IMR-90 (cell line): ENCODE measurements at regions not wholly inside any gene's neighbourhood (a gene's known extent, or its start where the extent isn't known, plus 50 kb on each side); places are given as distances from the start of the nearest gene placed in this dataset.

ENCODE experiments used
- ATAC-seq: fragments of 200-7000 bp; cut with Tn5 transposase; 2 replicates; pipeline ENCODE4 v1.9.1; 2020; ENCODE audit warnings: low read depth, mild to moderate bottlenecking, moderate library complexity
- BruUV-seq: library from RNA; stranded (reverse); fragments of 400-500 nt; replicated peaks from 2 replicates; lab custom pipeline; 2021; lab: Mats Ljungman, UMichigan
- CTCF ChIA-PET: fragments of 300-600 bp; formaldehyde crosslinking; extraction: SDS; loops from one replicate; lab custom pipeline; 2021; ENCODE audit warnings: antibody characterized with exemption; lab: Yijun Ruan, JAX
- POLR2A ChIA-PET: fragments of 300-600 bp; sonication (Branson Sonifier 250); formaldehyde crosslinking; loops from one replicate; lab custom pipeline; 2022; ENCODE audit warnings: antibody characterized with exemption; ENCODE audit not compliant: unreplicated experiment; lab: Charles Lee
- DNase-seq: peaks from one replicate; pipeline ENCODE4 v3.0.0; 2013
- H2AFZ ChIP-seq: replicated peaks from 2 replicates; pipeline ENCODE3; 2013; ENCODE audit warnings: low read length, mild to moderate bottlenecking; ENCODE audit not compliant: poor library complexity
- H2AK5ac ChIP-seq: 2 replicates; pipeline ENCODE4 v1.6.1; 2013; ENCODE audit warnings: low read depth, low read length, inconsistent platforms
- H2AK9ac ChIP-seq: replicated peaks from 2 replicates; pipeline ENCODE3; 2013; ENCODE audit warnings: mild to moderate bottlenecking, low read depth, low read length, moderate library complexity; ENCODE audit not compliant: poor library complexity
- H2BK120ac ChIP-seq: 2 replicates; pipeline ENCODE4 v1.6.1; 2013; ENCODE audit warnings: low read depth, low read length, inconsistent platforms
- H2BK15ac ChIP-seq: 3 replicates; pipeline ENCODE4 v1.6.1; 2013; ENCODE audit warnings: low read depth, low read length, inconsistent platforms
- H2BK20ac ChIP-seq: 2 replicates; pipeline ENCODE4 v1.6.1; 2013; ENCODE audit warnings: low read depth, mild to moderate bottlenecking, inconsistent platforms, low read length, moderate library complexity
- H2BK5ac ChIP-seq: 2 replicates; pipeline ENCODE4 v1.6.1; 2013; ENCODE audit warnings: mild to moderate bottlenecking, low read depth, low read length, inconsistent platforms; ENCODE audit not compliant: poor library complexity, severe bottlenecking
- H3K14ac ChIP-seq: replicated peaks from 2 replicates; pipeline ENCODE4 v1.6.1; 2013; ENCODE audit warnings: low read depth, low read length, inconsistent platforms
- H3K18ac ChIP-seq: 2 replicates; pipeline ENCODE4 v1.6.1; 2013; ENCODE audit warnings: low read depth, low read length, control low read depth
- H3K23ac ChIP-seq: 2 replicates; pipeline ENCODE4 v1.6.1; 2013; ENCODE audit warnings: low read depth, low read length, inconsistent platforms
- H3K27ac ChIP-seq: 2 replicates; pipeline ENCODE4 v1.5.1; 2013; ENCODE audit warnings: mild to moderate bottlenecking, control low read depth, low read length; ENCODE audit not compliant: insufficient read depth
- H3K27me3 ChIP-seq: 2 replicates; pipeline ENCODE4 v1.6.1; 2013; ENCODE audit warnings: low read length; ENCODE audit not compliant: control insufficient read depth, insufficient read depth
- H3K36me3 ChIP-seq: 2 replicates; pipeline ENCODE4 v1.6.1; 2013; ENCODE audit warnings: low read length, mixed read lengths; ENCODE audit not compliant: control insufficient read depth, insufficient read depth
- H3K4ac ChIP-seq: 2 replicates; pipeline ENCODE4 v1.6.1; 2013; ENCODE audit warnings: low read depth, low read length, inconsistent platforms
- H3K4me1 ChIP-seq: 2 replicates; pipeline ENCODE4 v1.6.1; 2013; ENCODE audit warnings: low read length, mixed read lengths; ENCODE audit not compliant: control insufficient read depth, insufficient read depth
- H3K4me2 ChIP-seq: 2 replicates; pipeline ENCODE4 v1.6.1; 2013; ENCODE audit warnings: low read depth, mild to moderate bottlenecking, control low read depth, low read length, moderate library complexity
- H3K4me3 ChIP-seq: 2 replicates; pipeline ENCODE4 v1.5.1; 2013; ENCODE audit warnings: low read depth, mild to moderate bottlenecking, control low read depth, low read length, moderate library complexity; ENCODE audit not compliant: insufficient read depth
- H3K56ac ChIP-seq: 2 replicates; pipeline ENCODE4 v1.6.1; 2013; ENCODE audit warnings: low read length, inconsistent platforms; ENCODE audit not compliant: insufficient read depth; ENCODE audit errors: extremely low read depth
- H3K79me1 ChIP-seq, 2 experiments: 2 replicates each; pipeline ENCODE4 v1.6.1; 2013; ENCODE audit warnings: low read length in 2 of 2, inconsistent platforms in 1 of 2, low read depth in 1 of 2
- H3K9ac ChIP-seq: 2 replicates; pipeline ENCODE4 v1.6.1; 2013; ENCODE audit warnings: low read depth, low read length, control low read depth
- H3K9me1 ChIP-seq: 2 replicates; pipeline ENCODE4 v1.6.1; 2013; ENCODE audit warnings: low read length, inconsistent platforms; ENCODE audit not compliant: insufficient read depth
- H3K9me3 ChIP-seq: 2 replicates; pipeline ENCODE4 v1.6.1; 2013; ENCODE audit warnings: low read length; ENCODE audit not compliant: control insufficient read depth, insufficient read depth
- H4K20me1 ChIP-seq: 2 replicates; pipeline ENCODE4 v1.6.1; 2013; ENCODE audit warnings: low read length, inconsistent platforms; ENCODE audit not compliant: insufficient read depth
- H4K5ac ChIP-seq: 2 replicates; pipeline ENCODE4 v1.6.1; 2013; ENCODE audit warnings: mild to moderate bottlenecking, low read depth, low read length, control low read depth
- H4K8ac ChIP-seq, 2 experiments: 2 replicates each; pipeline ENCODE4 v1.6.1; 2013; ENCODE audit warnings: low read depth in 2 of 2, low read length in 2 of 2, control low read depth in 1 of 2, inconsistent platforms in 1 of 2
- H4K91ac ChIP-seq: 2 replicates; pipeline ENCODE4 v1.6.1; 2013; ENCODE audit warnings: low read depth, low read length, inconsistent platforms; ENCODE audit not compliant: insufficient read depth
- MAFK ChIP-seq: IDR thresholded peaks from 2 replicates; pipeline ENCODE4 v1.6.1; 2012; ENCODE audit warnings: low read depth, low read length, improper control_type of control experiment
- NFE2L2 ChIP-seq: fragments of 150-350 bp; IDR thresholded peaks from 2 replicates; pipeline ENCODE4 v1.6.1; 2016; ENCODE audit warnings: low read depth, mild to moderate bottlenecking, low read length
- SMC3 ChIP-seq: fragments of 150-350 bp; IDR thresholded peaks from 2 replicates; pipeline ENCODE4 v1.6.1; 2016; ENCODE audit warnings: low read depth, mild to moderate bottlenecking, antibody characterized with exemption, low read length, moderate library complexity
- WGBS, 2 experiments: methylation state at CpG; one replicate each; pipeline versions ENCODE4 v1.1.5 to v1.1.7; 2013; ENCODE audit warnings: missing lambda C conversion rate in 2 of 2; ENCODE audit not compliant: insufficient read length in 1 of 2; ENCODE audit errors: extremely low coverage in 2 of 2; 5-methylcytosine and 5-hydroxymethylcytosine counted together
- dilution Hi-C: fragments of 300-500 bp; cut with HindIII; formaldehyde crosslinking; loops from one replicate; pipeline ENCODE4 v1.14.3; 2018; ENCODE audit warnings: low sequenced_read_pairs; ENCODE audit not compliant: unreplicated experiment
- in situ Hi-C: fragments of 300-500 bp; cut with MboI; formaldehyde crosslinking; loops from 3 replicates; pipeline ENCODE4 v1.14.3; 2019; ENCODE audit warnings: low sequenced_read_pairs, inconsistent platforms, mixed read lengths
- intact Hi-C: fragments of 100-400 bp; cut with micrococcal nuclease; formaldehyde crosslinking; loops from 2 replicates; pipeline ENCODE4 v1.10.0; 2022

- no peak overlapping the region for H2BK20ac ChIP-seq
- no peaks in the 10 kb centered on the region for H3K79me1 ChIP-seq
- no peak overlapping the region for H3K23ac ChIP-seq
- no peak overlapping the region for H3K4ac ChIP-seq
- dilution Hi-C loops (no loop called here), intact Hi-C loops (no loop called here), in situ Hi-C loops (no loop called here)
- H4K5ac ChIP-seq = no peak overlapping the region
- ChIA-PET CTCF (no interaction called here), POLR2A (no interaction called here)
- H3K27ac ChIP-seq = no peak overlapping the region
- H2AK9ac ChIP-seq = no peak overlapping the region
- H2AFZ ChIP-seq = no peak overlapping the region
- H3K4me1 ChIP-seq = no peaks in the 10 kb centered on the region
- no peak overlapping the region for H2BK120ac ChIP-seq
- no peak overlapping the region for H2BK5ac ChIP-seq
- H3K9ac ChIP-seq = no peak overlapping the region
- H3K4me3 ChIP-seq = no peak overlapping the region
- TF ChIP-seq SMC3 (no peak), NFE2L2 (no peak), MAFK (no peak)
- H2AK5ac ChIP-seq = no peak overlapping the region
- no peak overlapping the region for H3K14ac ChIP-seq
- no peak overlapping the region for H4K91ac ChIP-seq
- H2BK15ac ChIP-seq = no peak overlapping the region
- ATAC-seq = no peak
- H4K8ac ChIP-seq = no peak overlapping the region
- no TSS peak for BruUV-seq
- H3K56ac ChIP-seq = no peak overlapping the region
- H3K9me1 ChIP-seq = no peaks in the 10 kb centered on the region
- H3K18ac ChIP-seq = no peak overlapping the region
- peaks cover 20% of the 10 kb centered on the region for H3K9me3 ChIP-seq
- no CpG with 5 or more reads among the region's 2 CpGs for WGBS, 2 experiments
- no peak overlapping the region for H3K4me2 ChIP-seq
- no peak for DNase-seq
- no peaks in the 10 kb centered on the region for H4K20me1 ChIP-seq
- no peaks in the 10 kb centered on the region for H3K36me3 ChIP-seq
- H3K27me3 ChIP-seq = no peaks in the 10 kb centered on the region
Measured at GRCh38 chr5:114780290-114780689, 389.4 kb downstream of the TRIM36 start.
